Endothelial cell of umbilical vein (primary cell): ENCODE measurements at regions not wholly inside any gene's neighbourhood (a gene's known extent, or its start where the extent isn't known, plus 50 kb on each side); places are given as distances from the start of the nearest gene placed in this dataset.

Source experiments
- CTCF ChIP-seq, 2 donors: IDR thresholded peaks; 1 replicate in 1 of 2; 2 replicates in 1 of 2; pipeline ENCODE4 v1.5.1; 2011; ENCODE audit warnings: low read length in 2 of 2, mild to moderate bottlenecking in 2 of 2, moderate library complexity in 2 of 2, control low read depth in 1 of 2, inconsistent platforms in 1 of 2, low read depth in 1 of 2; ENCODE audit not compliant: insufficient read depth in 1 of 2; ENCODE audit errors: extremely low read depth in 1 of 2
- EZH2 ChIP-seq: IDR thresholded peaks from 2 replicates; pipeline ENCODE4 v1.6.1; 2012; ENCODE audit warnings: borderline replicate concordance, low read depth, mild to moderate bottlenecking, moderate library complexity, low read length, inconsistent platforms; ENCODE audit not compliant: severe bottlenecking
- GATA2 ChIP-seq: IDR thresholded peaks from 2 replicates; pipeline ENCODE4 v1.7.0; 2011; ENCODE audit warnings: low read depth, mild to moderate bottlenecking, moderate library complexity, mixed read lengths, low read length; ENCODE audit not compliant: insufficient read length, insufficient read depth
- JUN ChIP-seq: IDR thresholded peaks from 2 replicates; pipeline ENCODE4 v1.6.1; 2011; ENCODE audit warnings: borderline replicate concordance, low read depth; ENCODE audit not compliant: insufficient read length, insufficient read depth
- MYC ChIP-seq: IDR thresholded peaks from one replicate; pipeline ENCODE4 v1.6.1; 2011; ENCODE audit warnings: mild to moderate bottlenecking, low read depth, low read length
- POLR2A ChIP-seq: IDR thresholded peaks from 2 replicates; pipeline ENCODE4 v1.6.1; 2012; ENCODE audit warnings: low read depth, mild to moderate bottlenecking, control low read depth, low read length
- POLR2AphosphoS5 ChIP-seq: IDR thresholded peaks from 2 replicates; pipeline ENCODE4 v1.6.1; 2012; ENCODE audit warnings: low read depth, mild to moderate bottlenecking, control low read depth, low read length, moderate library complexity; ENCODE audit not compliant: insufficient read depth
- TF ChIP-seq, protein P1 (sequence below): IDR thresholded peaks from 2 replicates; pipeline ENCODE4 v1.6.1; 2011; ENCODE audit not compliant: insufficient read depth, insufficient read length

DNA sequence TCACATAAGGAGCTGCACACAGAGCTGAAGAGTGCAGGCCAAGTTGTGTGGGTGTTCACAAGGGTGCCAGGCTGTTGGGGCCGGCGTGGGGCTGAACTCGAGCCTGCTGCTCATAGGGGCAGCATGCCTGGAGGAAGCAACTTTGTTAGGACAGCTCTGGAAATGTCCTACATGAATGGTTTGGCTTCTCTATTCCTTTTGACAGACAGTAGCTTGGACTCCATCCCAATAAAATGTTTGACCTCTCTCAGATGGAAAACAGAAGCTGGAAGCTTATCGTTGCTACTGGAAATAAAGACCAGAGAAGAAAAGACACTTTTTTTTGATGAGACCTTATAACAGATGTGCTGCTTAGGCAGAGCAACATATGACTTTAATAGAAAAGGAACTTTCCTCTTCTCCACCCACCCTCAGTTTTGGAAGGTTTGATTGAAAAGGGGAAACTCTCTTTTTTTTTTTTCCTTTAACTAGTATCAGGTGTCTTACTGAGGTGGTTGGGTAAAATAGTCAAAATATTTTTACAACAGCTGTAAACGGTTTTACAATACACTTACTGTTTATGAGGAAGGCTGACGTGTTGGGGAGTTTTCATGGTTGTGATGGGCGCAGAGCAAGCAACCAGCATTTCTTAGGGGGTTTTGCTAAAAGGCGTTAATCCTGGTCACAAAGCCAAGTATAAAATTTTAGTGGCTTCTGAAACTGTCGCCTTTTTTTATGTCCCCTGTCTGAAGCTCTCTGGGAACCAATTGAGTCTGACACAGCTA, 80.7 kb upstream of the EEF1E1 start:
- TF ChIP-seq JUN (no peak), CTCF (IDR thresholded peaks at IDR 0.05; ENCODE audit: extremely low read depth in 1 of 2, insufficient read depth in 1 of 2, low read depth in 1 of 2, low read length in 2 of 2) (no peak), POLR2AphosphoS5 (no peak), EZH2 (no peak), POLR2A (no peak), MYC (no peak), GATA2 (no peak)
- TF ChIP-seq, protein P1, sequence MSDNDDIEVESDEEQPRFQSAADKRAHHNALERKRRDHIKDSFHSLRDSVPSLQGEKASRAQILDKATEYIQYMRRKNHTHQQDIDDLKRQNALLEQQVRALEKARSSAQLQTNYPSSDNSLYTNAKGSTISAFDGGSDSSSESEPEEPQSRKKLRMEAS = no peak
